GM18907 (cell line): ENCODE measurements at regions not wholly inside any gene's neighbourhood (a gene's known extent, or its start where the extent isn't known, plus 50 kb on each side); places are given as distances from the start of the nearest gene placed in this dataset.
A peak's percentile ranks its signal among the peaks of the same experiment; 100 is the strongest.

Source experiments
- ATAC-seq: cut with Tn5 transposase; IDR thresholded peaks from one replicate; pipeline ENCODE4 v1.9.1; 2021; ENCODE audit warnings: mild to moderate bottlenecking, moderate library complexity; ENCODE audit not compliant: unreplicated experiment

- no peak for ATAC-seq
Measured at GRCh38 chr4:138537731-138538490, 295.8 kb upstream of the SLC7A11 start.

GRCh38 chr4:138535316-138535715 lies 293.2 kb upstream of the SLC7A11 start:
- ATAC-seq, result no peak

GRCh38 chr4:138522366-138522765 lies 280.2 kb upstream of the SLC7A11 start:
- peak; percentile 83 for ATAC-seq

GRCh38 chr4:138521809-138522208 lies 279.7 kb upstream of the SLC7A11 start:
- ATAC-seq, result no peak

GRCh38 chr4:138519436-138519835 lies 277.3 kb upstream of the SLC7A11 start:
- no peak for ATAC-seq

GRCh38 chr4:138513535-138513934 lies 271.4 kb upstream of the SLC7A11 start:
- ATAC-seq, result no peak

- no peak for ATAC-seq
Measured at GRCh38 chr4:138512756-138513155, 270.6 kb upstream of the SLC7A11 start.

- ATAC-seq, result no peak
Measured at GRCh38 chr4:138510053-138510452, 267.9 kb upstream of the SLC7A11 start.

GRCh38 chr4:138509346-138509745 lies 267.2 kb upstream of the SLC7A11 start:
- ATAC-seq, result no peak

- no peak for ATAC-seq
Measured at GRCh38 chr4:138507522-138507921, 265.4 kb upstream of the SLC7A11 start.

- no peak for ATAC-seq
Measured at GRCh38 chr4:138501614-138502013, 259.5 kb upstream of the SLC7A11 start.

- no peak for ATAC-seq
Measured at GRCh38 chr4:138500869-138501268, 258.7 kb upstream of the SLC7A11 start.

GRCh38 chr4:138499627-138500026 lies 257.5 kb upstream of the SLC7A11 start:
- no peak for ATAC-seq

GRCh38 chr4:138494931-138495330 lies 252.8 kb upstream of the SLC7A11 start:
- ATAC-seq, result peak; percentile 74

GRCh38 chr4:138494116-138494515 lies 252.0 kb upstream of the SLC7A11 start:
- no peak for ATAC-seq

GRCh38 chr4:138492176-138492575 lies 250.0 kb upstream of the SLC7A11 start:
- ATAC-seq, result no peak

GRCh38 chr4:138488533-138488932 lies 246.4 kb upstream of the SLC7A11 start:
- ATAC-seq, result no peak

- no peak for ATAC-seq
Measured at GRCh38 chr4:138487670-138488069, 245.5 kb upstream of the SLC7A11 start.

GRCh38 chr4:138487230-138487629 lies 245.1 kb upstream of the SLC7A11 start:
- ATAC-seq, result no peak

- ATAC-seq, result no peak
Measured at GRCh38 chr4:138485498-138485897, 243.3 kb upstream of the SLC7A11 start.

GRCh38 chr4:138475116-138475515 lies 233.0 kb upstream of the SLC7A11 start:
- ATAC-seq, result no peak

GRCh38 chr4:138473339-138473738 lies 231.2 kb upstream of the SLC7A11 start:
- ATAC-seq, result no peak
